Stomach (tissue), 8 donors: ENCODE measurements at regions not wholly inside any gene's neighbourhood (a gene's known extent, or its start where the extent isn't known, plus 50 kb on each side); places are given as distances from the start of the nearest gene placed in this dataset.

Source experiments
- DNase-seq, 2 donors: peaks; one replicate each; pipeline versions ENCODE4 v3.0.0 to v3.0.0-alpha.2; 2013 to 2019
- H3K27ac ChIP-seq, 5 donors: fragments of 200-600 bp in 4 of 5; sonication (generic) in 4 of 5; one replicate each; pipeline ENCODE4 v1.5.1; 2013 to 2019; ENCODE audit warnings: mild to moderate bottlenecking in 1 of 5, moderate library complexity in 1 of 5
- H3K27me3 ChIP-seq, 3 donors: fragments of 200-600 bp; sonication (generic); one replicate each; pipeline ENCODE4 v1.5.1; 2017 to 2019; ENCODE audit warnings: mixed run types in 1 of 3
- H3K36me3 ChIP-seq, 4 donors: fragments of 200-600 bp; sonication (generic); 1 replicate in 3 of 4; 2 replicates in 1 of 4; pipeline ENCODE4 v1.5.1; 2016 to 2019
- H3K4me1 ChIP-seq, 4 donors: fragments of 200-600 bp; sonication (generic); one replicate each; pipeline ENCODE4 v1.5.1; 2016 to 2019
- H3K4me3 ChIP-seq, 4 donors: fragments of 200-600 bp; sonication (generic) in 3 of 4; one replicate each; pipeline ENCODE4 v1.5.1; 2016 to 2019; ENCODE audit warnings: mild to moderate bottlenecking in 1 of 4
- H3K9me3 ChIP-seq, 4 donors: fragments of 200-600 bp; sonication (generic); one replicate each; pipeline ENCODE4 v1.5.1; 2016 to 2019
- EP300 ChIP-seq: sonication (generic); formaldehyde crosslinking; IDR thresholded peaks from one replicate; pipeline ENCODE4 v1.6.1; 2017; ENCODE audit warnings: antibody characterized with exemption
- POLR2A ChIP-seq, 4 donors: fragments of 450-650 bp; IDR thresholded peaks; one replicate each; pipeline ENCODE4 v1.6.1; 2016; ENCODE audit warnings: antibody characterized with exemption in 4 of 4, control low read depth in 2 of 4, mild to moderate bottlenecking in 1 of 4, moderate library complexity in 1 of 4
- POLR2AphosphoS5 ChIP-seq, 3 donors: sonication (generic); formaldehyde crosslinking; IDR thresholded peaks; one replicate each; pipeline ENCODE4 v1.6.1; 2016; ENCODE audit warnings: antibody characterized with exemption in 3 of 3
- WGBS, 5 donors: extraction: QIAGEN DNeasy Blood & Tissue Kit in 3 of 5; methylation state at CpG; one replicate each; pipeline versions ENCODE4 v1.1.5 to v1.1.7; 2013 to 2018; 5-methylcytosine and 5-hydroxymethylcytosine counted together
- intact Hi-C: fragments of 100-400 bp; cut with DNase I; formaldehyde crosslinking; loops from one replicate; pipeline ENCODE4 v1.15.1; 2023; ENCODE audit warnings: low total_unique reads
- TF ChIP-seq, protein P1 (sequence below), 7 experiments: fragments of 450-650 bp in 4 of 7; fragments of 200-600 bp in 3 of 7; sonication (generic) in 3 of 7; IDR thresholded peaks; one replicate each; pipeline ENCODE4 v1.5.1; 2016 to 2019; ENCODE audit warnings: antibody characterized with exemption in 7 of 7, control low read depth in 2 of 7, mild to moderate bottlenecking in 1 of 7
- donor health status: healthy with polysubstance abuse.
- donor health status: Bipolar disorder and iron deficiency.
- donor health status: healthy.

DNA sequence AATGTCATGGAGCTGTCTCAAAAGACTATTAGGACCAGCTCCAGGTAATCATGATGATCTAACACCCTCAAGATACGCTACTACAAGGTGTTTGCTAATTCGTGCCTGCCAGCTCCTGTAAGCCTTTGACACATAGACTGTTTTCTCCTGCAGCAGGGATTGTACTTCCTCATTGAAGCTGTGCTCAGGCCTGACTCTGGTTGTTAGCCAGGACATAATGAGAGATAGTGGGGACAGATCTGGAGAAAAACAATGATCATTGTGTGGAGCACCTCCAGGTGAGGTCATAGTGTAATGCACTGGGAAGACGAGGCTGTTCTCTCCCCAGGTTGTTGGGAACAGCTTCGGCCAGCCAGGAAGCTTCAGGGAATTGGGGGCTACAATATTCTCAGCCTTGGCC, 94.6 kb downstream of the SETD4 start:
- peak in 1 of 2 donors; percentile 33 for DNase-seq
- Histone ChIP-seq H3K9me3 (no peaks in the 10 kb centered on the region), H3K4me3 (no peak overlapping the region), H3K27me3 (peaks cover 0 to 5% (median 0%) of the 10 kb centered on the region in 3 donors), H3K36me3 (no peaks in the 10 kb centered on the region), H3K27ac (no peak overlapping the region), H3K4me1 (peaks cover 0 to 8% (median 0%) of the 10 kb centered on the region in 4 donors)
- intact Hi-C loops: no loop called here
- WGBS, 5 donors: 32 to 52% (median 45%) methylated on average over 4 of the region's 4 CpGs
- TF ChIP-seq, protein P1, sequence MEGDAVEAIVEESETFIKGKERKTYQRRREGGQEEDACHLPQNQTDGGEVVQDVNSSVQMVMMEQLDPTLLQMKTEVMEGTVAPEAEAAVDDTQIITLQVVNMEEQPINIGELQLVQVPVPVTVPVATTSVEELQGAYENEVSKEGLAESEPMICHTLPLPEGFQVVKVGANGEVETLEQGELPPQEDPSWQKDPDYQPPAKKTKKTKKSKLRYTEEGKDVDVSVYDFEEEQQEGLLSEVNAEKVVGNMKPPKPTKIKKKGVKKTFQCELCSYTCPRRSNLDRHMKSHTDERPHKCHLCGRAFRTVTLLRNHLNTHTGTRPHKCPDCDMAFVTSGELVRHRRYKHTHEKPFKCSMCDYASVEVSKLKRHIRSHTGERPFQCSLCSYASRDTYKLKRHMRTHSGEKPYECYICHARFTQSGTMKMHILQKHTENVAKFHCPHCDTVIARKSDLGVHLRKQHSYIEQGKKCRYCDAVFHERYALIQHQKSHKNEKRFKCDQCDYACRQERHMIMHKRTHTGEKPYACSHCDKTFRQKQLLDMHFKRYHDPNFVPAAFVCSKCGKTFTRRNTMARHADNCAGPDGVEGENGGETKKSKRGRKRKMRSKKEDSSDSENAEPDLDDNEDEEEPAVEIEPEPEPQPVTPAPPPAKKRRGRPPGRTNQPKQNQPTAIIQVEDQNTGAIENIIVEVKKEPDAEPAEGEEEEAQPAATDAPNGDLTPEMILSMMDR (IDR thresholded peaks at IDR 0.05): no peak
- TF ChIP-seq POLR2AphosphoS5 (IDR thresholded peaks at IDR 0.05): no peak
- TF ChIP-seq POLR2A (IDR thresholded peaks at IDR 0.05): no peak
- no peak for TF ChIP-seq EP300

DNA sequence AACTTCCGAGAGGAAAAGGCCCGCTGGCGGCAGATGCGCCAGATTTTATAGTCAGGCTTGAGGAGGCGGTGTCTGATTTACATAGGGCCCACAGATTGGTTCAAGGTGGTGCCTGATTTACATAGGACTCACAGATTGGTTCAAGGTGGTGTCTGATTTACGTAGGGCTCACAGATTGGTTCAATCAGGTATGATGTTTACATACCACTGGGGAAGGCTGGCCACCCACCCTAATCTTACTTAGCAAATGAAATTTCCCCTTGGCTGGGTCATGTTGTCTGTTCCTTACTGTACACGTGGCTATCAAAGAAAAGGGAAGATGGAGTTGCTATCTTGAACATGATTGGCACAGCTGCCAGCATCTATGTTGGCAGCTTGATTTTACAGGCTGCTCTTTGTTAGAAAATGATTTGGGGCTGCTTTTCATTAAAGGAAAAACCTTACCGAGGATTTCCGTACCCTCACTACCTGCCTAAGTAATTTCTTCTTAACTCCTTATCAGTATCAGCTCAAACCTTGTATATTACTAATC, 96.3 kb downstream of the SETD4 start:
- Histone ChIP-seq H3K9me3 (no peaks in the 10 kb centered on the region), H3K27me3 (peaks cover 0 to 5% (median 0%) of the 10 kb centered on the region in 3 donors), H3K36me3 (no peaks in the 10 kb centered on the region), H3K27ac (no peak overlapping the region), H3K4me3 (no peak overlapping the region), H3K4me1 (peaks cover 0 to 8% (median 0%) of the 10 kb centered on the region in 4 donors)
- TF ChIP-seq, protein P1 (IDR thresholded peaks at IDR 0.05): no peak
- TF ChIP-seq EP300: no peak
- no peak for TF ChIP-seq POLR2AphosphoS5 (IDR thresholded peaks at IDR 0.05)
- TF ChIP-seq POLR2A (IDR thresholded peaks at IDR 0.05): no peak
- no peak for DNase-seq
- 67 to 83% (median 76%) methylated on average over 9 of the region's 9 CpGs for WGBS, 5 donors
- intact Hi-C loops: no loop called here

DNA sequence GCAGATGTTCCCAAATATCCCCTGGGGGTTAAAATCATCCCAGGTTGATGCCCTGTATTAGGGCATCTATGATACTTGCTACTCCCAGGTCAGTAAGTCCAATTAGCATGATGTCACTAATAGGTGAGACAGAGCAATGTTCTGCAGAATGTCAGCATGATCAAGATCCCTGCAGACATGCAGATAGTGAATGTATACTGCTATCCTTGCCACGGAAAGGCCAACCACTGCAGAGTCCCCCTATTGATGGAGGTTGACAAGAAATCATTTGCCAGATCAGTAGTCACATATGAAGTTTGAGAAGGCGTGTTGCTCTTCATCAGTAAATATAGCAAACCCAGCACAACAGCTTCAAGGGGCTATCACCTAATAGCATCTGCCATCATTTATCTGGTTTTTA, 97.4 kb downstream of the SETD4 start:
- intact Hi-C loops: no loop called here
- 91 to 97% (median 92%) methylated on average over 2 of the region's 2 CpGs for WGBS, 5 donors
- H3K4me3 ChIP-seq: no peak overlapping the region
- no peak for TF ChIP-seq POLR2AphosphoS5 (IDR thresholded peaks at IDR 0.05)
- TF ChIP-seq, protein P1 (IDR thresholded peaks at IDR 0.05): no peak
- no peak for TF ChIP-seq EP300
- TF ChIP-seq POLR2A (IDR thresholded peaks at IDR 0.05): no peak
- H3K27ac ChIP-seq: no peak overlapping the region
- no peaks in the 10 kb centered on the region for H3K9me3 ChIP-seq
- H3K36me3 ChIP-seq: no peaks in the 10 kb centered on the region
- peaks cover 0 to 5% (median 0%) of the 10 kb centered on the region in 3 donors for H3K27me3 ChIP-seq
- no peak for DNase-seq
- peaks cover 0 to 8% (median 0%) of the 10 kb centered on the region in 4 donors for H3K4me1 ChIP-seq

DNA sequence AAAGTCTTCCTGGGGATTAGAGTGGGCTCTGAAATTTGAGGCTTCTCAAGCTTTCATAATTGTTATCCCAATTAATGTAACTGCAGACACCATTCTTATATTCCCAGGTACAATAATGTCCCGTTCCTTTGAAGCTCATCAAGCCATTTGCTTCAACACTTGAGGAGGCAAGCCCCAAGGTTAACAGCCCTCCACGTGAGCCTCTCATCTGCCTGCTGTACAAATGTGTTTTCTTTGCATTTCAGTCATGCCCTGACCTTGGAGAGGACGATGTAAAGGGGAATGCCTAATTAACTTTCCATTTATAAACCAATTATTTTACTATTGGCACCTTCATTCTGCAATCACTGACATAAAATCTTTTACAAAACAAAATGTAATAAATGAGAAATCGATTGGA, 106.3 kb downstream of the SETD4 start:
- Histone ChIP-seq H3K27me3 (no peaks in the 10 kb centered on the region), H3K4me1 (peaks cover 0 to 7% (median 0%) of the 10 kb centered on the region in 4 donors), H3K9me3 (no peaks in the 10 kb centered on the region), H3K4me3 (no peak overlapping the region), H3K27ac (no peak overlapping the region), H3K36me3 (no peaks in the 10 kb centered on the region)
- no peak for DNase-seq
- WGBS, 5 donors: 58 to 70% (median 67%) methylated on average over 4 of the region's 4 CpGs
- no peak for TF ChIP-seq POLR2AphosphoS5 (IDR thresholded peaks at IDR 0.05)
- intact Hi-C loops: no loop called here

DNA sequence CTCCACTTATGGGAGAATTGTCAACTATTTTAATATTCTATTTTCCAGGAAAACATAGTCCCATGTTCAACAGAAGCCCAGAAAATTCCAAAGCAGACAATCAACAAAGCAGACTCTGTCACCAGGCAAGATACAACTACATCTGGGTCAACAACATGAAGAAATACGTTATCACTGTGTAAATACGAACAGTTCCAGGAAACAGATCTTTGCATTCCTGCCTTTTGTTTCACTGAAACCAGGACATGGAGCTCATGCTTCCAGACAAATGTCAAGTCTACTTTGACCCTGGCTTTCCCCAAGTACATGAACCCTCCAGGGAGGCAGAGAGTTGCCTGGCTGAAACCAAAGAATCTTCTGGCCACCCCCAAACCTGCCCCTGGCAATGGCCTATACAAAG, 106.7 kb downstream of the SETD4 start:
- TF ChIP-seq POLR2A (IDR thresholded peaks at IDR 0.05): no peak
- peak in 2 of 3 donors; percentile 17 to 27 for TF ChIP-seq POLR2AphosphoS5 (IDR thresholded peaks at IDR 0.05)
- peak in 1 of 2 donors; percentile 57 for DNase-seq
- H3K9me3 ChIP-seq: no peaks in the 10 kb centered on the region
- no peak overlapping the region for H3K27ac ChIP-seq
- H3K36me3 ChIP-seq: no peaks in the 10 kb centered on the region
- no peaks in the 10 kb centered on the region for H3K27me3 ChIP-seq
- H3K4me1 ChIP-seq: peaks cover 0 to 7% (median 0%) of the 10 kb centered on the region in 4 donors
- H3K4me3 ChIP-seq: no peak overlapping the region
- intact Hi-C loops: no loop called here
- 16 to 37% (median 24%) methylated on average over 2 of the region's 2 CpGs for WGBS, 5 donors
